ENCODE measurements at regions not wholly inside any gene's neighbourhood (a gene's known extent, or its start where the extent isn't known, plus 50 kb on each side); places are given as distances from the start of the nearest gene placed in this dataset.

DNA sequence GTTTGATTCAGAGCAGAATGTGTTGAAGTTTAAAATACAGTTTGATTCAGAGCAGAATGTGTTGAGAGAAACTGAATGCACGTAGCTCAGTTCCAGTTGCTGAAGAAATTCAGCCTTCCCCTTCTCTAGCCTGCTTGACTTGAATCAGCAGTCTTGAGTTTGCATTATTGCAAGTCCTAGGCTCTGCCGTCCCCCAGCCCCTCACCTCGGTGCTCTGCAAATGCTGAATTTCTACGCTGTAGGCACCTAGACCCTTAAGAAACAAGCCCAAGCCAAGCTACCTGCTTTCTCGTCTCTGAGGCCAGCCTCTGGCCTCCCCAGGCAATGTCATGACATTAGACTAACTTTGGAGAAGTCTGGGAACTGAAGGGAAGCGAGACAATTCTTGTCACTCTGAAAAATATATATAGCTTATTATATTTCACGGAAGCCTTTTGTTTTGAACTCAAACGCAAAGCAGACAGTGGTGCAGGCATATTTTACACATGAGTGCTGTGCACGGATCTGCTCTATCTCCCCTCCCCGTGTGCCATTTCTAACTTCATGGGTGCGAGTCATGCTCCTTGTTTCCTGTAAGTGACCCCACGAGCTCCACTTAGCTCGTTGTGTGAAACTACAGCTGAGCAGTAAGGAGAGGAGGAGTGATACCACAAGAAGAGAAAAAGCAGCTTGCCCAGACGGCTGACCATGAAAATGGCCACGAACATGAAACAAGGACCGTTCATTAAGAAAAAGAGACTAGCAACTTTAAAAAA lies 71.4 kb upstream of the DUSP22 start:
- H2BK120ac ChIP-seq (ENCODE audit: low read depth, low read length) = no peak overlapping the region
- H2BK15ac ChIP-seq (ENCODE audit: low read length) = no peak overlapping the region
- no peaks in the 10 kb centered on the region for H3K36me3 ChIP-seq (replicated peaks in 1 of 2; ENCODE audit: control insufficient read depth in 2 of 2, insufficient read depth in 2 of 2, low read length in 2 of 2)
- no peak overlapping the region for H3K18ac ChIP-seq (ENCODE audit: low read length)
- H2BK5ac ChIP-seq (ENCODE audit: low read length) = no peak overlapping the region
- H4K8ac ChIP-seq (ENCODE audit: low read depth, low read length) = no peak overlapping the region
- no peak overlapping the region for H3K4ac ChIP-seq (ENCODE audit: low read length)
- no peak overlapping the region for H3K27ac ChIP-seq (replicated peaks; ENCODE audit: low read length)
- no peak for DNase-seq (ENCODE audit: low spot score)
- H3K14ac ChIP-seq (ENCODE audit: low read length) = no peak overlapping the region
- no peaks in the 10 kb centered on the region for H3K79me1 ChIP-seq (ENCODE audit: low read depth, low read length)
- H3K27me3 ChIP-seq (ENCODE audit: control insufficient read depth in 3 of 3, insufficient read depth in 3 of 3, low read depth in 1 of 3, low read length in 3 of 3) = peaks cover 0 to 2% (median 0%) of the 10 kb centered on the region in 3 experiments
- H3K4me3 ChIP-seq (ENCODE audit: low read length in 2 of 2) = no peak overlapping the region
- no CpG with 5 or more reads among the region's 16 CpGs for WGBS, 2 donors (ENCODE audit: extremely low coverage in 2 of 2, insufficient read length in 2 of 2, insufficient replicate concordance in 1 of 2)
- no peak overlapping the region for H3K23ac ChIP-seq (ENCODE audit: low read depth, low read length, poor library complexity)
- H3K4me2 ChIP-seq (ENCODE audit: insufficient read depth, low read length, poor library complexity, severe bottlenecking) = no peak overlapping the region
- H2BK12ac ChIP-seq (ENCODE audit: low read length) = no peak overlapping the region
- H3K9ac ChIP-seq (ENCODE audit: low read depth, low read length, poor library complexity) = no peak overlapping the region
- H2AK5ac ChIP-seq (ENCODE audit: low read depth, low read length) = no peak overlapping the region
- H3K4me1 ChIP-seq (ENCODE audit: control insufficient read depth in 2 of 2, insufficient read depth in 1 of 2, low read depth in 1 of 2, low read length in 2 of 2) = peaks cover 7 to 12% of the 10 kb centered on the region in 2 donors
- H4K91ac ChIP-seq (ENCODE audit: low read depth, low read length, poor library complexity) = no peak overlapping the region
- no peaks in the 10 kb centered on the region for H3K9me3 ChIP-seq (replicated peaks in 1 of 2; ENCODE audit: control insufficient read depth in 2 of 2, insufficient read depth in 1 of 2, low read depth in 1 of 2, low read length in 2 of 2)
- peak overlapping the region; percentile 9 for H2AFZ ChIP-seq (ENCODE audit: low read length)

DNA sequence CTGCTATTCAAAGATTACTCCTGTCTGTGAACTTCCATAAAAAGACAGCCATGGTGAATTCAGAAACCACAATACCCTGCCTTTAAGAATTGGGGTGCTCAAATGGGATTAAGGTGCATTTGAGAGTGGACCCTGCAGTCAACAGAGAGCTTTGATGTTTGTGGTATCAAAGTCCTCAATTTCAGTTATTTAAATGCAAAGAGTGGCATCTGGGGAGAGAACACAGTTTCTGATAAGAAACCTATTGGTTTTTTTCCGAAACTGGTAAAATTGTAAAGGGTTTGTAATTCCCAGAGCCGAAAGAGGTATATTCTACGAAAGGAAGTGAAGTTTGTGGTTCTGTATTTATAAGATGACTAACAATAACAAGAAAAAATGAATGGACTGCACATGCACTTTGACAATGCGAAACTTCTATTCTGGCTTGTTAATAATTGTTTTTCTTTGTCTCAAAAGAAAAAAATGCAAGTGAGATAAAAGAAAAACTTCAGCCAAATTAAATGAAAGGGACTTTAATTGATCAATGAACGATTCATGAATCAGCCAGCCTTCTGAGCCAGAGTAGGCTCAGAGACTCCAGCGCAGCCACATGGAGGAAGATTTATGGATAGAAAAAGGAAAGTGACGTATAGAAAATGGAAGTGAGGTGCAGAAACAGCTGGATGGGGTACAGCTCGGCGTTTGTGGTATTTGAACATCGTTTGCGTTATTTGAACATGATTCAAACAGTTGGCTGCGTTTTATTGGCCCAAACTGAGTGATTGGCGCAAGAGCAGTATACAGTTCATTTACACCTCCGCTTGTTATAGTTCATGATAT lies 70.5 kb upstream of the DUSP22 start:
- H3K4me2 ChIP-seq (ENCODE audit: insufficient read depth, low read length, poor library complexity, severe bottlenecking) = no peak overlapping the region

DNA sequence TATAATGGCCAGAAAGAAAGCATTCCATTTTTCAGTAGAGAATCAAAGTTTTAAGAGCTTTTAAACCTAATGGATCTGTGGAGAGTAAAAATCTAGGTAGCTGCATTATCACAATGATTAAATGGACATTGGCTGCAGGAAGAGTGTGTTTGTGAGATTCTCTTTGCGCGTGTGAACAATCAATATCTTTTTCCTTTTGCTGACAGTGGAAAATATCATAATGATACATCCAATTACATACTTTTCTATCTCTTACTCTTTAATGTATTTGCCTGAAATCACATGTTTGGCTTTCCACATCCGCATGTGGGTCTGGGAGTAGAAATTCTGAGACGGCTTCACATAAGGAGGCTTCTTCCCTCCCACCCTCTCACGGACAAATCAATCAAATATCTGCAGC lies 69.8 kb upstream of the DUSP22 start:
- Histone ChIP-seq H3K14ac (ENCODE audit: low read length) (no peak overlapping the region), H2BK12ac (ENCODE audit: low read length) (no peak overlapping the region), H3K79me1 (ENCODE audit: low read depth, low read length) (no peaks in the 10 kb centered on the region), H3K9me3 (replicated peaks in 1 of 2; ENCODE audit: control insufficient read depth in 2 of 2, insufficient read depth in 1 of 2, low read depth in 1 of 2, low read length in 2 of 2) (no peaks in the 10 kb centered on the region), H4K91ac (ENCODE audit: low read depth, low read length, poor library complexity) (no peak overlapping the region), H3K27me3 (ENCODE audit: control insufficient read depth in 3 of 3, insufficient read depth in 3 of 3, low read depth in 1 of 3, low read length in 3 of 3) (peaks cover 0 to 2% (median 0%) of the 10 kb centered on the region in 3 experiments), H3K9ac (ENCODE audit: low read depth, low read length, poor library complexity) (no peak overlapping the region), H2BK120ac (ENCODE audit: low read depth, low read length) (no peak overlapping the region), H3K4ac (ENCODE audit: low read length) (no peak overlapping the region), H3K18ac (ENCODE audit: low read length) (no peak overlapping the region), H3K23ac (ENCODE audit: low read depth, low read length, poor library complexity) (no peak overlapping the region), H3K36me3 (replicated peaks in 1 of 2; ENCODE audit: control insufficient read depth in 2 of 2, insufficient read depth in 2 of 2, low read length in 2 of 2) (no peaks in the 10 kb centered on the region), H3K4me2 (ENCODE audit: insufficient read depth, low read length, poor library complexity, severe bottlenecking) (no peak overlapping the region), H3K4me1 (ENCODE audit: control insufficient read depth in 2 of 2, insufficient read depth in 1 of 2, low read depth in 1 of 2, low read length in 2 of 2) (peaks cover 7 to 12% of the 10 kb centered on the region in 2 donors), H3K4me3 (ENCODE audit: low read length in 2 of 2) (no peak overlapping the region), H3K27ac (replicated peaks; ENCODE audit: low read length) (no peak overlapping the region), H4K8ac (ENCODE audit: low read depth, low read length) (no peak overlapping the region), H2BK15ac (ENCODE audit: low read length) (no peak overlapping the region), H2BK5ac (ENCODE audit: low read length) (no peak overlapping the region), H2AFZ (ENCODE audit: low read length) (no peak overlapping the region), H2AK5ac (ENCODE audit: low read depth, low read length) (no peak overlapping the region)
- DNase-seq (ENCODE audit: low spot score) = no peak
- no CpG with 5 or more reads among the region's 5 CpGs for WGBS, 2 donors (ENCODE audit: extremely low coverage in 2 of 2, insufficient read length in 2 of 2, insufficient replicate concordance in 1 of 2)

More for the DNA sequence above, 70.5 kb upstream of the DUSP22 start:
- Histone ChIP-seq H3K14ac (ENCODE audit: low read length) (no peak overlapping the region), H2BK12ac (ENCODE audit: low read length) (no peak overlapping the region), H3K9me3 (replicated peaks in 1 of 2; ENCODE audit: control insufficient read depth in 2 of 2, insufficient read depth in 1 of 2, low read depth in 1 of 2, low read length in 2 of 2) (no peaks in the 10 kb centered on the region), H2BK120ac (ENCODE audit: low read depth, low read length) (no peak overlapping the region), H3K18ac (ENCODE audit: low read length) (no peak overlapping the region), H2BK15ac (ENCODE audit: low read length) (no peak overlapping the region), H3K27me3 (ENCODE audit: control insufficient read depth in 3 of 3, insufficient read depth in 3 of 3, low read depth in 1 of 3, low read length in 3 of 3) (peaks cover 0 to 2% (median 0%) of the 10 kb centered on the region in 3 experiments), H3K4me3 (ENCODE audit: low read length in 2 of 2) (no peak overlapping the region), H2AK5ac (ENCODE audit: low read depth, low read length) (no peak overlapping the region), H3K23ac (ENCODE audit: low read depth, low read length, poor library complexity) (no peak overlapping the region), H3K27ac (replicated peaks; ENCODE audit: low read length) (no peak overlapping the region), H2BK5ac (ENCODE audit: low read length) (no peak overlapping the region), H4K8ac (ENCODE audit: low read depth, low read length) (no peak overlapping the region), H3K4me1 (ENCODE audit: control insufficient read depth in 2 of 2, insufficient read depth in 1 of 2, low read depth in 1 of 2, low read length in 2 of 2) (peaks cover 7 to 12% of the 10 kb centered on the region in 2 donors), H4K91ac (ENCODE audit: low read depth, low read length, poor library complexity) (no peak overlapping the region), H3K4ac (ENCODE audit: low read length) (no peak overlapping the region), H3K79me1 (ENCODE audit: low read depth, low read length) (no peaks in the 10 kb centered on the region), H3K9ac (ENCODE audit: low read depth, low read length, poor library complexity) (no peak overlapping the region), H3K36me3 (replicated peaks in 1 of 2; ENCODE audit: control insufficient read depth in 2 of 2, insufficient read depth in 2 of 2, low read length in 2 of 2) (no peaks in the 10 kb centered on the region), H2AFZ (ENCODE audit: low read length) (no peak overlapping the region)
- no peak for DNase-seq (ENCODE audit: low spot score)
- WGBS, 2 donors (ENCODE audit: extremely low coverage in 2 of 2, insufficient read length in 2 of 2, insufficient replicate concordance in 1 of 2) = 100% methylated on average over 1 of the region's 14 CpGs; no CpG with 5 or more reads in 1 of the 2 donors

DNA sequence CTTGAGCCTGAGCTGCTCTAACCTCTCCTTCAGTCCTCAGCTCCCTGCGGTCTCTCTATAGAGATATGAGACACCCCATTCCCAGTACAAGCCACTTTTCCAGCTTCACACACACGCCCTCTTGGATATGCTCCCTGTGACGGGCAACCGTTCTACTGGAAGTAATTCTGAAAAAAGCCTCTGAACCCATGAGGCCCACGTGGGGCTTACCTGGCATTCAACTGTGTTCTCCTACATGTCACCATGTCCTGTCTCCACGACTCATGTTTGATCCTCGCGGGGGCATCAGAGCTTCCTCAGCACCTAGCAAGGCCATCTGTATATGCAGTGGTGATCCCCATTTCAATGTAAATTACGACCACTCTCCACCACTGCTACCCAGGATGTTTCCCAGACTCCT lies 69.2 kb upstream of the DUSP22 start:
- Histone ChIP-seq H3K9me3 (replicated peaks in 1 of 2; ENCODE audit: control insufficient read depth in 2 of 2, insufficient read depth in 1 of 2, low read depth in 1 of 2, low read length in 2 of 2) (no peaks in the 10 kb centered on the region), H3K36me3 (replicated peaks in 1 of 2; ENCODE audit: control insufficient read depth in 2 of 2, insufficient read depth in 2 of 2, low read length in 2 of 2) (no peaks in the 10 kb centered on the region), H2BK12ac (ENCODE audit: low read length) (no peak overlapping the region), H3K23ac (ENCODE audit: low read depth, low read length, poor library complexity) (no peak overlapping the region), H3K14ac (ENCODE audit: low read length) (no peak overlapping the region), H3K18ac (ENCODE audit: low read length) (no peak overlapping the region), H2BK120ac (ENCODE audit: low read depth, low read length) (no peak overlapping the region), H3K4ac (ENCODE audit: low read length) (no peak overlapping the region), H3K9ac (ENCODE audit: low read depth, low read length, poor library complexity) (no peak overlapping the region), H3K27ac (replicated peaks; ENCODE audit: low read length) (no peak overlapping the region), H3K79me1 (ENCODE audit: low read depth, low read length) (no peaks in the 10 kb centered on the region), H4K8ac (ENCODE audit: low read depth, low read length) (no peak overlapping the region), H2AK5ac (ENCODE audit: low read depth, low read length) (no peak overlapping the region), H3K4me3 (ENCODE audit: low read length in 2 of 2) (no peak overlapping the region), H2BK15ac (ENCODE audit: low read length) (no peak overlapping the region), H3K27me3 (ENCODE audit: control insufficient read depth in 3 of 3, insufficient read depth in 3 of 3, low read depth in 1 of 3, low read length in 3 of 3) (peaks cover 0 to 2% (median 0%) of the 10 kb centered on the region in 3 experiments), H3K4me2 (ENCODE audit: insufficient read depth, low read length, poor library complexity, severe bottlenecking) (no peak overlapping the region), H3K4me1 (ENCODE audit: control insufficient read depth in 2 of 2, insufficient read depth in 1 of 2, low read depth in 1 of 2, low read length in 2 of 2) (peaks cover 7 to 12% of the 10 kb centered on the region in 2 donors), H2AFZ (ENCODE audit: low read length) (no peak overlapping the region), H2BK5ac (ENCODE audit: low read length) (no peak overlapping the region), H4K91ac (ENCODE audit: low read depth, low read length, poor library complexity) (no peak overlapping the region)
- DNase-seq (ENCODE audit: low spot score) = no peak
- WGBS, 2 donors (ENCODE audit: extremely low coverage in 2 of 2, insufficient read length in 2 of 2, insufficient replicate concordance in 1 of 2) = no CpG with 5 or more reads among the region's 9 CpGs
